ENCODE measurements at regions not wholly inside any gene's neighbourhood (a gene's known extent, or its start where the extent isn't known, plus 50 kb on each side); places are given as distances from the start of the nearest gene placed in this dataset.
"Not testable (repeated sequence)": the region's sequence is repeated elsewhere in the genome, so short reads cannot be mapped to it uniquely, and the experiment has no call there.

DNA sequence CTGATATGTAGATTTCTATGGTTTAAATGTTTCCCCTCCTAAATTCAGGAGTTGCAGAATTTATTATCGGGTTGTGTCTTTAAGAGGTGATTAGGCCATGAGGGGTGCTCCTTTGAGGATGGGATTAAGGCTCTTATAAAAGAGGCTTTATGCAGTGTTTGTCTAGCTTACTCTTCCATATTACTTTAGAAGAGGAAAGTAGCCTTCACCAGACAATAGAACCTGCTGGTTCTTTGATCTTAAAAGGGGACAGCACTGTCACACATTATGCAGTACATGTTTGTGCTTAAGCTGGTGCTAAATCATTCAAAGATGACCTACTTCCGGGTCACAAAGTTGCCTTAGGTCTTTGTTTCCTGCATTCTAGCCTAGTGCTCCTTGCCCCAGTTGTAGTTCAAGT lies 81.0 kb downstream of the CPXCR1 start:
- TF ChIP-seq, protein P1, sequence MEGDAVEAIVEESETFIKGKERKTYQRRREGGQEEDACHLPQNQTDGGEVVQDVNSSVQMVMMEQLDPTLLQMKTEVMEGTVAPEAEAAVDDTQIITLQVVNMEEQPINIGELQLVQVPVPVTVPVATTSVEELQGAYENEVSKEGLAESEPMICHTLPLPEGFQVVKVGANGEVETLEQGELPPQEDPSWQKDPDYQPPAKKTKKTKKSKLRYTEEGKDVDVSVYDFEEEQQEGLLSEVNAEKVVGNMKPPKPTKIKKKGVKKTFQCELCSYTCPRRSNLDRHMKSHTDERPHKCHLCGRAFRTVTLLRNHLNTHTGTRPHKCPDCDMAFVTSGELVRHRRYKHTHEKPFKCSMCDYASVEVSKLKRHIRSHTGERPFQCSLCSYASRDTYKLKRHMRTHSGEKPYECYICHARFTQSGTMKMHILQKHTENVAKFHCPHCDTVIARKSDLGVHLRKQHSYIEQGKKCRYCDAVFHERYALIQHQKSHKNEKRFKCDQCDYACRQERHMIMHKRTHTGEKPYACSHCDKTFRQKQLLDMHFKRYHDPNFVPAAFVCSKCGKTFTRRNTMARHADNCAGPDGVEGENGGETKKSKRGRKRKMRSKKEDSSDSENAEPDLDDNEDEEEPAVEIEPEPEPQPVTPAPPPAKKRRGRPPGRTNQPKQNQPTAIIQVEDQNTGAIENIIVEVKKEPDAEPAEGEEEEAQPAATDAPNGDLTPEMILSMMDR (conservative IDR thresholded peaks at IDR 0.05): no peak
- H3K4me1 Mint-ChIP-seq (ENCODE audit: unreplicated experiment): no peaks in the 10 kb centered on the region
- H3K27ac Mint-ChIP-seq: no peak overlapping the region
- H3K36me3 Mint-ChIP-seq: no peaks in the 10 kb centered on the region
- no peak for DNase-seq (ENCODE audit: extremely low spot score, unreplicated experiment)
- H3K9me3 Mint-ChIP-seq: no peaks in the 10 kb centered on the region
- H3K4me3 Mint-ChIP-seq: no peak overlapping the region
- H3K27me3 Mint-ChIP-seq: no peaks in the 10 kb centered on the region

DNA sequence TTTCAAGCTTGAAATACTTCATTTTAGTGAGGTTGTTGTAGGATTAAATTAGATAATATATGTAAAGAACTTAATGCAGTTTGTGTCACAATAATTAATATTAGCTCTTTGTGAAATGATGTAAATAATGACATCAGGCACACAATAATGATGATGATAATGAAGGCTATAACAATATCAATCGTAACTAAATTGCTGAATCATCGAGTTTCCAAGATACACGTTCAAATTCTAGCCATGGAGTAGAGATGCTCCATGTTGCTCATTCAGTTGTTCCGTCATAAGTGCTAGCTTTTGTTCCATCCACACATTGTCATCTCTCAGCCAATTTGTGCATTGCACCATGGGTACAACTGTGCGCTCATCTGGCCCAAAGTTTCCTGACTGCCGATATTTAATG lies 83.1 kb downstream of the CPXCR1 start:
- no peak overlapping the region for H3K27ac Mint-ChIP-seq
- no peak overlapping the region for H3K4me3 Mint-ChIP-seq
- no peaks in the 10 kb centered on the region for H3K27me3 Mint-ChIP-seq
- no peaks in the 10 kb centered on the region for H3K4me1 Mint-ChIP-seq (ENCODE audit: unreplicated experiment)
- no peak for DNase-seq (ENCODE audit: extremely low spot score, unreplicated experiment)
- no peaks in the 10 kb centered on the region for H3K9me3 Mint-ChIP-seq
- TF ChIP-seq, protein P1 (conservative IDR thresholded peaks at IDR 0.05): no peak
- H3K36me3 Mint-ChIP-seq: no peaks in the 10 kb centered on the region

DNA sequence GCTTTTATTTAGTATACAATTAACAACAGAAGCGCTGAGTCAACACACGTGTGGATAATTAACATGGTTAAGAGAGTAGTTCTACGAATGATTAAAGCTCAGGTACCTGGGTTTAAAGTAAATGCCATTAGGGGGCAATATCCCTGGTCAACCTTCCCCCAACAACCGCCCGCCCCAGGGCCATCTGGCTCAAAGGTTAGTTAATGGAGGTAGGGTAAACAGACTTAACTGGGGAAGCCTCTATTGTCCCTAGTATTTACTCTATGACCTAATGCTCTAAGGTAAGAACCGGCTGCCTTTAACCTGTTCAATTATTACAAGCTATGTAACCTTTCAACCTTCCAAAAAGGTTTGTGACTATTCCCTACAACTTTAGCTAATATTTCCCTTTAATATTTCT lies 90.7 kb downstream of the CPXCR1 start:
- H3K27me3 Mint-ChIP-seq; DNase-seq (ENCODE audit: extremely low spot score, unreplicated experiment); H3K9me3 Mint-ChIP-seq: not testable (repeated sequence)

DNA sequence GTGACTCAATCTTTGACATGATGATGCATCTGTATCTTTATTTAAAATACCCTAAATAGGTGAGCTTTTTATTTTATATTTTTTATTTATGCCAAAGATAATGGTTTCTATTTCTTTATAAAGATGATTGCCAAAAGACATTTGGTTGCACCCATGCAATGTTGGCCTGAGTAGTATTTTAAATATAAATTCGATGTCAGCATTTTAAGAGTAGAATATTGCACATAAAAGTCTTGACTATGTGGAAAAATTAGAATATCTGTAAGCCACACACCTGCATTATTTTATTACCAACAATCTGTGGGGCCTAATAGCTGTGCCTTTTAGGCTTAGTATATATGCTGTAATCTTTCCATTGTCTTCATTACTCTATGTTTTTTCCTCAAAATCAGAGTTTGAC lies 91.4 kb downstream of the CPXCR1 start:
- no peaks in the 10 kb centered on the region for H3K9me3 Mint-ChIP-seq
- no peaks in the 10 kb centered on the region for H3K27me3 Mint-ChIP-seq
- no peak overlapping the region for H3K4me3 Mint-ChIP-seq
- TF ChIP-seq, protein P1 (conservative IDR thresholded peaks at IDR 0.05): no peak
- H3K27ac Mint-ChIP-seq: peak overlapping the region; percentile 12
- DNase-seq (ENCODE audit: extremely low spot score, unreplicated experiment): no peak
- no peaks in the 10 kb centered on the region for H3K4me1 Mint-ChIP-seq (ENCODE audit: unreplicated experiment)
- no peaks in the 10 kb centered on the region for H3K36me3 Mint-ChIP-seq

More for the DNA sequence above, 90.7 kb downstream of the CPXCR1 start:
- H3K4me1 Mint-ChIP-seq (ENCODE audit: unreplicated experiment); H3K36me3 Mint-ChIP-seq; H3K4me3 Mint-ChIP-seq: not testable (repeated sequence)
- peak overlapping the region; percentile 12 for H3K27ac Mint-ChIP-seq

DNA sequence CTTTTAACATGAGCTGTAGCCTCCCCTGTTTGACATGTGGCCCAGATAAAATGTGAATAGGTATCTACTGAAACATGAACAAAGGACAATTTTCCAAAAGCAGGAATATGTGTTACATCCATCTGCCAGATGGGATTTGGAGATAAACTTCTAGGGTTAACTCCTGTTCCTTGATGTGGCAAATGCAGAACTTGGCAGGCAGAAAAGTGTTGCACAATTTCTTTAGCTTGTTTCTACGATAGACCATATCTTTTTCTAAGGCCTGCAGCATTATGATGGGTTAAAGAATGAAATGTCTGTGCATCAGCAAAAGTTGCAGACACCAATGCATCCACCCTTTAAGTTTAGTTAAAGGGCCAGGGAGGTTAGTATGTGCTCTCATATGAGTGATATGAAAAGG lies 96.8 kb downstream of the CPXCR1 start:
- H3K9me3 Mint-ChIP-seq; H3K27me3 Mint-ChIP-seq; H3K4me3 Mint-ChIP-seq; DNase-seq (ENCODE audit: extremely low spot score, unreplicated experiment); H3K4me1 Mint-ChIP-seq (ENCODE audit: unreplicated experiment); H3K27ac Mint-ChIP-seq; H3K36me3 Mint-ChIP-seq: not testable (repeated sequence)

DNA sequence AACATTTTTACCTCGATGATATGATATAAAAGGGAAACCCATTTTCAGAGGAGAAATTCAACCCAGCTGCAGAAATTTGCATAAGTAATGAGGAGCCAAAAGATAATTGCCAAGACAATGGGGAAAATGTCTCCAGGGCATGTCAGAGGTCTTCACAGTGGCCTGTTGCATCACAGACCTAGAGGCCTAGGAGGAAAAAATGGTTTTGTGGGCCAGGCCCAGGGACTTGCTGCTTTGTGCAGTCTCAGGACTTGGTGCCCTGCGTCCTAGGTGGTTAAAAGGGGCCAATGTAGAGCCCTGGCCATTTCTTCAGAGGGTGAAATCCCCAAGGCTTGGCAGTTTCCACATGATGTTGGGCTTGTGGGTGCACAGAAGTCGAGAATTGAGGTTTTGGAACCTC lies 106.9 kb downstream of the CPXCR1 start:
- Mint-ChIP-seq H3K4me1 (ENCODE audit: unreplicated experiment) (no peaks in the 10 kb centered on the region), H3K36me3 (no peaks in the 10 kb centered on the region), H3K9me3 (peaks cover 7% of the 10 kb centered on the region), H3K4me3 (no peak overlapping the region), H3K27me3 (no peaks in the 10 kb centered on the region), H3K27ac (no peak overlapping the region)
- TF ChIP-seq, protein P1 (conservative IDR thresholded peaks at IDR 0.05): no peak
- no peak for DNase-seq (ENCODE audit: extremely low spot score, unreplicated experiment)

DNA sequence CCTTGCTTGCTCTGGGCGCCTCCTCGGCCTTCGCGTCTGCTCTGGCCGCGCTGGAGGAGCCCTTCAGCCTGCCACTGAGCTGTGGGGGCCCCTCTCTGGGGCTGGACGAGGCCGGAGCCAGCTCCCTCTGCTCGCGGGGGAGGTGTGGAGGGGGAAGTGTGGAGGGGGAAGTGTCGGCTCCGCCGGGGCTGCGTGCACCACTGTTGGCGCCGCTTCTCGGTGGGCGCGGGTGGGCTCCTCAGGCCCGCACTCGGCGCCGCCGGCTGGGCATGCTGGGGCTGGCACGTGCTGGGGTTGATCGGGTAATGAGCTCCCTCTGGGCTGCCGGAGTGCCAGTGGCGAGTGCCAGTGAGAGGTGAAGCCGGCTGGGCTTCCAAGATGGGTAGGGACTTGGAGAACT lies 116.7 kb downstream of the CPXCR1 start:
- no peaks in the 10 kb centered on the region for H3K4me1 Mint-ChIP-seq (ENCODE audit: unreplicated experiment)
- no peaks in the 10 kb centered on the region for H3K36me3 Mint-ChIP-seq
- no peak for DNase-seq (ENCODE audit: extremely low spot score, unreplicated experiment)
- H3K4me3 Mint-ChIP-seq: no peak overlapping the region
- TF ChIP-seq, protein P1 (conservative IDR thresholded peaks at IDR 0.05): no peak
- H3K27me3 Mint-ChIP-seq: no peaks in the 10 kb centered on the region
- no peak overlapping the region for H3K27ac Mint-ChIP-seq
- H3K9me3 Mint-ChIP-seq: no peaks in the 10 kb centered on the region

All from type B pancreatic cell (in vitro differentiated cells).